ENCODE measurements at regions not wholly inside any gene's neighbourhood (a gene's known extent, or its start where the extent isn't known, plus 50 kb on each side); places are given as distances from the start of the nearest gene placed in this dataset.

GRCh38 chr3:89948008-89948407 lies 840.6 kb downstream of the EPHA3 start:
- no peaks in the 10 kb centered on the region for H3K27me3 ChIP-seq (replicated peaks in 1 of 4; ENCODE audit: control insufficient read depth in 3 of 4, extremely low read depth in 1 of 4, insufficient read depth in 3 of 4, low read length in 3 of 4)
- CTCF ChIA-PET (ENCODE audit: partially characterized antibody), result interaction anchor here (0.6 to 2.9 kb wide), 4 partner anchors 128 to 144 kb away, joined by 3 to 19 read pairs (median 3); no protein-coding TSS in a partner anchor
- H3K36me3 ChIP-seq (ENCODE audit: control insufficient read depth in 2 of 4, insufficient read depth in 4 of 4, low read length in 3 of 4), result no peaks in the 10 kb centered on the region; a peak in 1 of 8 replicates
- no peak overlapping the region for H4K91ac ChIP-seq (replicated peaks; ENCODE audit: insufficient read length, low read length)
- H3K23me2 ChIP-seq (ENCODE audit: low read depth, low read length), result no peaks in the 10 kb centered on the region
- no peak overlapping the region for H4K5ac ChIP-seq (ENCODE audit: insufficient read length, low read depth, low read length)
- H2BK120ac ChIP-seq (replicated peaks; ENCODE audit: low read depth, low read length), result no peak overlapping the region
- no peak overlapping the region for H2BK15ac ChIP-seq (ENCODE audit: low read length)
- TF ChIP-seq HDAC2 (IDR thresholded peaks at IDR 0.05; ENCODE audit: borderline replicate concordance in 1 of 2, low read depth in 2 of 2, low read length in 2 of 2), result no peak
- TF ChIP-seq GTF2F1 (IDR thresholded peaks at IDR 0.05; ENCODE audit: borderline replicate concordance, low read depth, low read length), result no peak
- TF ChIP-seq SP2 (IDR thresholded peaks at IDR 0.05; ENCODE audit: low read length), result no peak
- TF ChIP-seq SAP30 (IDR thresholded peaks at IDR 0.05; ENCODE audit: insufficient read depth, insufficient replicate concordance, low read length), result no peak
- no peak for TF ChIP-seq TAF7 (optimal IDR thresholded peaks at IDR 0.05; ENCODE audit: borderline replicate concordance, low read depth, low read length)
- no peak for TF ChIP-seq KDM4A (IDR thresholded peaks at IDR 0.05; ENCODE audit: low read depth, low read length, severe bottlenecking)
- TF ChIP-seq CEBPB (IDR thresholded peaks at IDR 0.05; ENCODE audit: low read depth, low read length), result no peak
- no peak for TF ChIP-seq SUZ12 (IDR thresholded peaks at IDR 0.05; ENCODE audit: low read length)
- no peak for TF ChIP-seq CBX8 (IDR thresholded peaks at IDR 0.05; ENCODE audit: borderline replicate concordance, low read depth, low read length)
- no peak for TF ChIP-seq RBBP5 (IDR thresholded peaks at IDR 0.05; ENCODE audit: borderline replicate concordance, low read depth, low read length)
- no peak for TF ChIP-seq EZH2 (IDR thresholded peaks at IDR 0.05; ENCODE audit: low read depth, low read length, severe bottlenecking)
- TF ChIP-seq CREB1 (IDR thresholded peaks at IDR 0.05), result no peak
- H3K4me1 ChIP-seq (replicated peaks in 1 of 4; ENCODE audit: control insufficient read depth in 3 of 4, insufficient read depth in 4 of 4, low read length in 3 of 4), result no peaks in the 10 kb centered on the region
- no peak overlapping the region for H3K9ac ChIP-seq (replicated peaks in 1 of 4; ENCODE audit: extremely low read depth in 1 of 4, low read depth in 3 of 4, low read length in 3 of 4)
- H3K27ac ChIP-seq (ENCODE audit: low read depth, low read length), result no peak overlapping the region
- no peaks in the 10 kb centered on the region for H4K20me1 ChIP-seq (replicated peaks in 1 of 2; ENCODE audit: control insufficient read depth in 1 of 2, insufficient read depth in 2 of 2, low read length in 2 of 2)
- H2BK12ac ChIP-seq (ENCODE audit: low read depth, low read length), result no peak overlapping the region
- no peak overlapping the region for H3K56ac ChIP-seq (replicated peaks; ENCODE audit: insufficient read length, low read depth, low read length)
- H3K4me2 ChIP-seq (ENCODE audit: insufficient read depth in 1 of 2, low read depth in 2 of 2, low read length in 2 of 2), result no peak overlapping the region
- no peaks in the 10 kb centered on the region for H3K79me2 ChIP-seq (ENCODE audit: control insufficient read depth in 1 of 2, insufficient read depth in 2 of 2, low read length in 2 of 2)
- H2BK5ac ChIP-seq (ENCODE audit: low read depth, low read length), result no peak overlapping the region
- no peak overlapping the region for H3K4ac ChIP-seq (replicated peaks; ENCODE audit: insufficient read length, low read depth, low read length)
- no peak overlapping the region for H3K4me3 ChIP-seq (ENCODE audit: extremely low read depth in 1 of 4, insufficient read depth in 2 of 4, low read depth in 3 of 4, low read length in 4 of 4)
- DNase-seq (ENCODE audit: low read depth in 1 of 2, low spot score in 2 of 2), result no peak
- H3K79me1 ChIP-seq (ENCODE audit: low read depth, low read length), result no peaks in the 10 kb centered on the region
- no peak overlapping the region for H2AK5ac ChIP-seq (ENCODE audit: low read depth, low read length)
- H3K9me3 ChIP-seq (ENCODE audit: insufficient read depth in 2 of 2, low read depth in 1 of 2, low read length in 1 of 2), result peaks cover 3 to 4% of the 10 kb centered on the region in 2 experiments; a peak in 2 of 4 replicates
- no peak for FAIRE-seq
- no peak overlapping the region for H2BK20ac ChIP-seq (ENCODE audit: low read length)
- no peak overlapping the region for H2AFZ ChIP-seq (ENCODE audit: low read length)
- POLR2A ChIA-PET (ENCODE audit: partially characterized antibody), result no interaction called here
- no peak overlapping the region for H4K8ac ChIP-seq (ENCODE audit: extremely low read depth, insufficient read depth, low read length)
- H3K14ac ChIP-seq (ENCODE audit: insufficient read length), result no peak overlapping the region
- no peak overlapping the region for H3K18ac ChIP-seq (ENCODE audit: extremely low read depth, low read length)
- no peak overlapping the region for H3K23ac ChIP-seq (ENCODE audit: insufficient read length)

Measured in H1 (cell line).